ENCODE measurements at regions not wholly inside any gene's neighbourhood (a gene's known extent, or its start where the extent isn't known, plus 50 kb on each side); places are given as distances from the start of the nearest gene placed in this dataset.

DNA sequence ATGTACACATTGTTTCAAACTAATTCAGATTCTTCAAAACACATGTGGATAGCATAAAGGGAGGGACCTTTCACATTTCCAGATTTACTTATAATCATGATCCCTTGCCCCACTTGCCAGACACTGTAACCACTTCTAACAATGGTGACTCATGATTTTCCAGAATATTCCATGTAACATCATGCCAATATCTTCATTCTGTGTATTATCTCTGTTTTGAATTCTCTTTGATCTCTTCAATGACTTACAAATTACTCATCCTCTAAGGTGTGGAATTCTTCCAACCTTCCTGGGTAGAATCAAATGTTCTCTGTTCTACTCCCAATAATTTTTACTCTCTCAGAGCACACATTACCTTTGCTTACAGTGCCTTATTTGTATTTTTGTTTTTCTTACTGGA lies 517.1 kb downstream of the PCDH7 start:
- TF ChIP-seq, protein P1, sequence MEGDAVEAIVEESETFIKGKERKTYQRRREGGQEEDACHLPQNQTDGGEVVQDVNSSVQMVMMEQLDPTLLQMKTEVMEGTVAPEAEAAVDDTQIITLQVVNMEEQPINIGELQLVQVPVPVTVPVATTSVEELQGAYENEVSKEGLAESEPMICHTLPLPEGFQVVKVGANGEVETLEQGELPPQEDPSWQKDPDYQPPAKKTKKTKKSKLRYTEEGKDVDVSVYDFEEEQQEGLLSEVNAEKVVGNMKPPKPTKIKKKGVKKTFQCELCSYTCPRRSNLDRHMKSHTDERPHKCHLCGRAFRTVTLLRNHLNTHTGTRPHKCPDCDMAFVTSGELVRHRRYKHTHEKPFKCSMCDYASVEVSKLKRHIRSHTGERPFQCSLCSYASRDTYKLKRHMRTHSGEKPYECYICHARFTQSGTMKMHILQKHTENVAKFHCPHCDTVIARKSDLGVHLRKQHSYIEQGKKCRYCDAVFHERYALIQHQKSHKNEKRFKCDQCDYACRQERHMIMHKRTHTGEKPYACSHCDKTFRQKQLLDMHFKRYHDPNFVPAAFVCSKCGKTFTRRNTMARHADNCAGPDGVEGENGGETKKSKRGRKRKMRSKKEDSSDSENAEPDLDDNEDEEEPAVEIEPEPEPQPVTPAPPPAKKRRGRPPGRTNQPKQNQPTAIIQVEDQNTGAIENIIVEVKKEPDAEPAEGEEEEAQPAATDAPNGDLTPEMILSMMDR (IDR thresholded peaks at IDR 0.05; ENCODE audit: low read length): no peak
- no peak for TF ChIP-seq EZH2 (IDR thresholded peaks at IDR 0.05; ENCODE audit: borderline replicate concordance, low read length)

Data from OCI-LY1 (cell line).